ENCODE measurements at regions not wholly inside any gene's neighbourhood (a gene's known extent, or its start where the extent isn't known, plus 50 kb on each side); places are given as distances from the start of the nearest gene placed in this dataset.

GRCh38 chr16:9153502-9153864 is 62.0 kb downstream of the HAPSTR1 start:
- TF ChIP-seq CTCF (IDR thresholded peaks at IDR 0.05) (no peak), EP300 (IDR thresholded peaks at IDR 0.05) (no peak)

All from sigmoid colon (tissue), 4 donors.